GDM1 (cell line): ENCODE measurements at regions not wholly inside any gene's neighbourhood (a gene's known extent, or its start where the extent isn't known, plus 50 kb on each side); places are given as distances from the start of the nearest gene placed in this dataset.
"Not testable (repeated sequence)": the region's sequence is repeated elsewhere in the genome, so short reads cannot be mapped to it uniquely, and the experiment has no call there.

Source experiments
- DNase-seq: peaks from one replicate; lab custom pipeline; 2025; lab: John Stamatoyannopoulos, UW

DNA sequence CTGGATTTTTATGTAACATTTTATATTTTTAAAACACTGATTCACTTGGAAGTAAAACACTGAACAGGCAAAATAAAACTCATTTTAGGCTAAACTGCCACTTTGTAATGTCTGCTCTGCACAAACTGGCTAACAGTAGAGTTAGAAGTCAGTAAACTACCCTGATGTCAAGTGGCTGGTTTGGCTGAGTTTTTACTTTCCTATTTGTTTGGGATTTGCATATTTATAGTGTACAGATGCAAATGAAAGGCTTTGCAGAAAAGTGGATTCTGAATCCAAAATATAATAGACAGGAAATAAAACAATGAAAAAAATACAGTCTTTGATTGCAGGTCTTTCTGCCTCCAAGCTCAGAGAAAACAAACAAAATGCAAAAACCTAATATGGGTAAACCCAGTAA, 213.1 kb downstream of the CDH26 start:
- DNase-seq: no peak

- DNase-seq: no peak
Observed at GRCh38 chr20:60171738-60172137, 213.5 kb downstream of the CDH26 start.

DNA sequence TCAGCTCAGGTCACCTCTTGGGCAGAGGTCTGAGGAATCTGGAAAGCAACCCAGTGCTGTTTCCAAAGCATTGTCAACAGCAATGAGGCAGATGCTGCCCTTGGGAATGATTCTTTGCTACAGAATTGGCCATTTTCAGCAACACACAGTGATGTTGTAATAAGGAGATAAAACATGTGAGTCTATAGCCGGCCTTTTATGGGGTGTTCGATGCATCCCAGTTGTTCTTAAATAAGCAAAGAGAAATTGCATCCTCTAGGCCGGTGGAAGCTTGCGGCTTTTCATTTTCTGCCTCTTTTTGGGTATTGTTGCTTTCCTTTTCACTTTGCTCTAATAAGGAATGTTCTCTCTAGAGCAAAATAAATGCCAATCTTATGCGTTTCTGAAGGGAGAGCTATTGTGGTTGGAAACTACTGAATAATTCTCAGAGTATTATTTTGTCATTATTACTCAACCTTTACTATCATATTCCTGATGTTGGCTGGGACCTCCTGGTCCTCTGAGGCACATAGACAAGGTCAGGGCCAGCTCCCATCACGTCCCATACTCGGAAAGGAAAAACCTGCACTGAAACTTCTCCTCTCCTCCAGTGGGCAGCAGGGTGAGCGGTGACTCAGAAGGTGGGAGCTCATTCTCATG, 214.2 kb downstream of the CDH26 start:
- no peak for DNase-seq

GRCh38 chr20:60177080-60177479, 218.9 kb downstream of the CDH26 start:
- DNase-seq: no peak

- no peak for DNase-seq
Observed at GRCh38 chr20:60180986-60181385, 222.8 kb downstream of the CDH26 start.

GRCh38 chr20:60186412-60186811, 228.2 kb downstream of the CDH26 start:
- DNase-seq: no peak

- no peak for DNase-seq
Observed at GRCh38 chr20:60187683-60188082, 229.5 kb downstream of the CDH26 start.

GRCh38 chr20:60191014-60191413, 232.8 kb downstream of the CDH26 start:
- no peak for DNase-seq

GRCh38 chr20:60192326-60192725, 234.1 kb downstream of the CDH26 start:
- DNase-seq: no peak

DNA sequence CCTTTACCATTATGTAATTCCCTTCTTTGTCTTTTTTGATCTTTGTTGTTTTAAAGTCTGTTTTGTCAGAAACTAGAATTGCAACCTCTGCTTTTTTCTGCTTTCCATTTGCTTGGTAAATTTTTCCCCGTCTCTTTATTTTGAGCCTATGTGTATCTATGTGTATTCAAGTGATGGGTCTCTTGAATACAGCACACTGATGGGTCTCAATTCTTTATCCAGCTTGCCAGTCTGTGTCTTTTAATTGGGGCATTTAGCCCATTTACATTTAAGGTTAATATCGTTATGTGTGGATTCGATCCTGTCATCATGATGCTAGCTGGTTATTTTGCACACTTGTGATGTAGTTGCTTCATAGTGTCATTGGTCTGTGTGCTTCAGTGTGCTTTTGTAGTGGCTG, 240.9 kb downstream of the CDH26 start:
- DNase-seq: not testable (repeated sequence)

DNA sequence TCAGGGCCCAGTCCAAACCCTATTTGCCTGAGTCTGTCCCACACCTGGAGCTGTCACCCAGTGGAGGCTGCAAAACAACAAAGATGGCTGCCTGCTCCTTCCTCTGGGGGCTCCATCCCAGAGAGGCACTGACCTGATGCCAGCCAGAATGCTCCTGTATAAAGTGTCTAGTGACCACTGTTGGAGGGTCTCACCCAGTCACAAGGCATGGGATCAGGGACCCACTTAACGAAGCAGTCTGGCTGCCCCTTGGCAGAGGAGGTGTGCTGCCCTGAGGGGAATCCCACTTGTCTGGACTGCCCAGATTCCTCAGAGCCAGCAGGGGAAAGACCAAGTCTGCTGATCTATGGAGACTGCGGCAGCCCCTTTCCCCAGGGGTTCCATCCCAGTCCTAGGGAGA, 241.6 kb downstream of the CDH26 start:
- DNase-seq: no peak

- no peak for DNase-seq
Observed at GRCh38 chr20:60200305-60200918, 242.2 kb downstream of the CDH26 start.

GRCh38 chr20:60201198-60201835, 243.1 kb downstream of the CDH26 start:
- no peak for DNase-seq

GRCh38 chr20:60202046-60202445, 243.8 kb downstream of the CDH26 start:
- DNase-seq: no peak

DNA sequence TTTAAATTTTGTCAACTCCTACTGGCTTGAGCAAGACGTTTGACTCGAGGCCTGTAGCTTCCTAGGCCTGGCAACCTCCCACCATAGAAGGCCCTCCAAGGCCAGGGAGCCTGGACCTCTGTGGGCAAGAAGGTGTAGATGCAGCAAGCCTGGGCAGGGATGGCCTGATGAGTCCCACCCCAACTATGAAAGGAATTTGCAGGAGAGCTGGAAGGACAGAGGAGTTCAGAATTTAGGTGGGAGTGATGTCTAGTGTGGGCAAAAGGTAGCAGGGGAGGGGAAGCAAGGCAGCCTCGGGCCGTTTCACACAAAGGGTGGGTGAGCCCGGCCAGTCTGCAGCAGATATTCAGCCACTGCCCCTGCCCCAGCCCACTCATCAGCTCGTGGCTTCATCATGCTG, 245.2 kb downstream of the CDH26 start:
- no peak for DNase-seq

GRCh38 chr20:60204601-60205000, 246.4 kb downstream of the CDH26 start:
- DNase-seq: no peak

- peak; percentile 52 for DNase-seq
Observed at GRCh38 chr20:60206259-60206658, 248.0 kb downstream of the CDH26 start.

DNA sequence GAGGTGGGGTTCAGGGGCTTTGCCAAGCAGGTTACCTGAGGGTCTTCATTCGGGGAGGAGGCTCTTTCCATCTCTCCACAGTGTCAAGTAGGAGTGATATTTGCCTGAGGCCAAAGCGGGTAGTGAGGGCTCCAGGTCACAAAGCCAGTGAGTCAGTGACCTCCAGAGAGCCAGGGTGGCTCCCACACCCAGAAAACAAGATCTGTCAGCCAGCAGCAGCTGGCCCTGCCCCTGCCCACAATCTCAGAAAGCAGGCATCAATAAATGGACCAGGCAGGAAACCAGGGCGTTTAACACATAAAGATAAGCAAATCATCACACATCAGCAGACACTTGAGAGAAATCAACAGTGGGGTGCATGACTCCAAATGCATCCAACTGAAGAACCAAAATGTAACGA, 250.8 kb downstream of the CDH26 start:
- peak; percentile 61 for DNase-seq

- peak; percentile 59 for DNase-seq
Observed at GRCh38 chr20:60210779-60211617, 252.8 kb downstream of the CDH26 start.

DNA sequence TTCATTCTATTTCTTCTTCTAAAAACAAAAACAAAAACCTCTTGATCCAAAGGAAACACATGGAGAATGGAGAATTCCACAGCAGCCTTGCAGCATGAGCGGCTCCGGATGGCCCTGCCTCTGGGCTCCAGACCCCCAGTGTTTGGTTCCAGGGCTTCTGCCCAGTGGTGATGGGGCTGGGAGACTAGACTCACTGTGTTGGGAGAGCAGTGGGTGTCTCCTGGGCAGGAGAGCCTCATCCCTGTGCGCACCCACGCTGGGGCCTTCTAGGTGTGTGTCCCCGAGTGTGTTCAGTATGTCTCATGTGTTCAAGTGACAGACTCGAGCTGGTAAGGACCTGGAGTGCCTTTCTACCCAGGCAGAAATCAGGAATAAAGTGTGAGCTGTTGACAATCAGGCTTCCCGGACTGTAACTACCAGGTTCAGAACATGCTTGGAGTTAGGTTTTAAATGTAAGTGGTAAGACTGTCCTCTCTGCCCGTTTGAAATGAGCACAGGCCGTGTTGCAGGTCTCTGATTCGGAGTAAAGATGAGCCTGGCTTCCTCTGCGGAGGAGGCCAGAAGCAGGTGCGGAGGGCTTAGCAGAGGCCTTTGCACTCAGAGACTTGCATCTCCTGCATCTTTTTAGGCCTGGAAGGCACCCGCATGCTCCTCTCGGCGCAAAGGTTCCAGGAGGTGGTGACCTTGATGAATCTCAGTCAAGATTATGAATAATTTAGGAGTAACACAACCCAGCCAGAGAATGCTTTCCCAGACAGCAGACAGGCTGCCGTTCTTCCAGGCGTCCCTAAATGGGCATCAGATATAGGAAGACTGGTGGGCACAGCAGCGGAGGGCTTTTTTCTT, 253.6 kb downstream of the CDH26 start:
- DNase-seq: no peak

DNA sequence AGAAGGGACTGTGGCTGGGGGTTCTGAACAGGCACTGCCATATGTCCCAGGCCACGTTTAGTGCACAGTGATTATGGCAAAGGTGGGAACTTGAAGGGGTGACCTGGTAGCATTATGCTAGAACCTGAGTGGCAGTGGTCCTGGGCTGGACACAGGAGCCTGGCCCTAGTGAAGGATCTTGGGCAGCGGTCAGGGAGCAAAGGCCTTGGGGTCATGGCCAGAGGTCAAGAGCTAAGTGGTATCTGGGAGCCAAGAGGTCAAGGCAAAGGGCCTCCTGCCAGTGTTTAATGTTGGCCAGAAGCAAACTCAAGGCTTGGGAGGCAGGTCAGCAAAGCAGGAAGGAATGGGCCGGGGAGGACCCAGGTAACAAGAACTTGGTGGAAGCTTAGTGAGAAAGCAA, 254.5 kb downstream of the CDH26 start:
- no peak for DNase-seq
